Neuron (in vitro differentiated cells): ENCODE measurements at regions not wholly inside any gene's neighbourhood (a gene's known extent, or its start where the extent isn't known, plus 50 kb on each side); places are given as distances from the start of the nearest gene placed in this dataset.
"Not testable (repeated sequence)": the region's sequence is repeated elsewhere in the genome, so short reads cannot be mapped to it uniquely, and the experiment has no call there.

Source experiments
- H2AFZ ChIP-seq: one replicate; pipeline ENCODE4 v1.6.1; 2013; ENCODE audit warnings: low read depth, mild to moderate bottlenecking, inconsistent platforms, low read length, moderate library complexity
- H3K27me3 ChIP-seq: one replicate; pipeline ENCODE4 v1.6.1; 2013; ENCODE audit warnings: low read length; ENCODE audit not compliant: insufficient read depth
- H3K36me3 ChIP-seq: one replicate; pipeline ENCODE4 v1.6.1; 2013; ENCODE audit warnings: low read length; ENCODE audit not compliant: insufficient read depth
- H3K4me1 ChIP-seq: one replicate; pipeline ENCODE4 v1.6.1; 2013; ENCODE audit warnings: low read length; ENCODE audit not compliant: insufficient read depth
- H3K4me3 ChIP-seq: 2 replicates; pipeline ENCODE4 v1.5.1; 2013; ENCODE audit warnings: mild to moderate bottlenecking, low read length, moderate library complexity
- H3K9me3 ChIP-seq: one replicate; pipeline ENCODE4 v1.6.1; 2013; ENCODE audit warnings: low read length

DNA sequence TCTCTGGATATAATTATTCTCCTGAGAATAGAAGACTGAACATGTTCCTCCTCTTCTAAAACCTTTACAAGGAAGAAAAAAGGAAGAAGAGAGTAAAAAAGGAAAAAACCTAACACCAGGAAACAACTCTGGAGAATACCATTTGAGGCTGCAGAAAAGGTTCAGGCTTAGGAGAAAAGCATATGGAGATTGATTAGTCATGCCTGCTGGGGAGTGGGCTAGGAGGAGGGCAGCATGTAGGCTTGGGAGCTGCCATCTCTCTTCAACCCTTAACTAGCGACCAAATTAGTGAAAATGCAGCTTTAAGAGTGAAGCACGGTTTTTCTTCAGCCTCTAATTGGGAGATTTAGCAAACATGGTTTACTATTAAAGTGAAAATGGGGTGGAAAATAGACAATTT, 273.0 kb upstream of the CRY1 start:
- H3K27me3 ChIP-seq = no peaks in the 10 kb centered on the region
- no peak overlapping the region for H3K4me3 ChIP-seq
- no peaks in the 10 kb centered on the region for H3K36me3 ChIP-seq
- peaks cover 21% of the 10 kb centered on the region for H3K4me1 ChIP-seq
- no peaks in the 10 kb centered on the region for H3K9me3 ChIP-seq
- H2AFZ ChIP-seq = no peak overlapping the region

DNA sequence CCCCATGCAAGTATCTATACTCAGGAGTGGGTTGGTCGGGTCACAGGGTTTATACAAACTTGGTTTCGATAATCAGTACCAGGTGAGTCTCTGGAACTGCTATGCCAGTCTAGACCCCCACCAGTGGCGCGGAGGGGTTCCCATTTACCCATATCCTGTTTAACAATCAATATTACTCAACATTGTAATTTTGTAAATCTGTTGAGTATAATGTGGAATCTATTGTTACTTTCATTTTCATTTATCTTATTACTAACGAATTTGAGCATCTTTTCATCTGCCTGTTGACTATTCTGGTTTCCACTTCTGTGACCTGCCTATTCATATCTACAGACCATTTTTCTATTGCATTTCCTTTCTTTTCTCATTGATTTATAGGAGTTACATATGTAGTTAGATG, 275.2 kb upstream of the CRY1 start:
- H3K9me3 ChIP-seq = no peaks in the 10 kb centered on the region
- H3K36me3 ChIP-seq = no peaks in the 10 kb centered on the region
- H3K27me3 ChIP-seq = no peaks in the 10 kb centered on the region
- no peak overlapping the region for H2AFZ ChIP-seq
- H3K4me3 ChIP-seq = no peak overlapping the region
- H3K4me1 ChIP-seq = peaks cover 9% of the 10 kb centered on the region

DNA sequence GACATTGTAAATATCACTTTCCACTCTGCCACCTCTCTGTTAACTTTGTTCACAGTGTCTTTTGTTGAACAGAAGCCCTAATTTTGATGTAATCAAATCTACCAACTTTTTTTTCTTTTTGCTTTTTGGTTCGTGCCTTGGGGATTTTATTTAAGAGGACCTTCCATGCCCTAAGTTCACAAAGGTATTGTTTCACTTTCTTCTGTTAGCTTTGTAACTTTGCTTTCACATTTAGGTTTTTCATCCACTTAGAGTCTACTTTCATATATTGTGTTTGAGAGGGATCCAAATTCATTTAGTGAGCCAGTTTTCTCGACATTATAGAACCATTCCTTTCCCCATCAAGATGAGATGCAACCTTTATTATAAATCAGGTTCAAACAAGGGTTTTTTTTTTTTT, 275.7 kb upstream of the CRY1 start:
- H3K27me3 ChIP-seq = no peaks in the 10 kb centered on the region
- H3K36me3 ChIP-seq = no peaks in the 10 kb centered on the region
- no peak overlapping the region for H2AFZ ChIP-seq
- H3K4me1 ChIP-seq = peaks cover 6% of the 10 kb centered on the region
- H3K4me3 ChIP-seq = no peak overlapping the region
- no peaks in the 10 kb centered on the region for H3K9me3 ChIP-seq

DNA sequence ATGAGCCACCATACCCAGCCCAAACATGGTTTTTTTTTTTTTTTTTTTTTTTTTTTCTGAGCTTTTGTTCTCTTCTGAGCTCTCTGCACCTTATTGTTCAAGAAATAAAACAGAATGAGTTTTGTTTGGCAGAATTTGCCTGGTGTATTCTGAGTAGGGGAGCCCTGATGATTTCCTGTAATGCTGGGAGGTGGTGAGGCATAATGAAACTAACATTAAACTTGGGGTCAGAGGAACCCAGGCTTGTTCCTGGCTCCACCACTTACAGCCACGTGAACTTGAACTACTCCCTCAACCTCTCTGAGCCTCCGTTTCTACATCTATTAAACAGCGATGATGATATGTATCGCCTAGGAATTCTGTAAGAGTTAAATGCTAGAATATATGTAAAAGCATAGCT, 276.3 kb upstream of the CRY1 start:
- Histone ChIP-seq H3K36me3 (no peaks in the 10 kb centered on the region), H3K27me3 (no peaks in the 10 kb centered on the region), H2AFZ (no peak overlapping the region), H3K4me3 (no peak overlapping the region), H3K9me3 (no peaks in the 10 kb centered on the region), H3K4me1 (peaks cover 8% of the 10 kb centered on the region)

GRCh38 chr12:107372229-107372658, 278.9 kb upstream of the CRY1 start:
- H3K4me1 ChIP-seq = peaks cover 9% of the 10 kb centered on the region
- no peaks in the 10 kb centered on the region for H3K9me3 ChIP-seq
- no peaks in the 10 kb centered on the region for H3K36me3 ChIP-seq
- no peak overlapping the region for H2AFZ ChIP-seq
- no peak overlapping the region for H3K4me3 ChIP-seq
- no peaks in the 10 kb centered on the region for H3K27me3 ChIP-seq

GRCh38 chr12:107373238-107373809, 280.0 kb upstream of the CRY1 start:
- peaks cover 9% of the 10 kb centered on the region for H3K4me1 ChIP-seq
- no peaks in the 10 kb centered on the region for H3K9me3 ChIP-seq
- H2AFZ ChIP-seq = no peak overlapping the region
- no peaks in the 10 kb centered on the region for H3K36me3 ChIP-seq
- H3K27me3 ChIP-seq = no peaks in the 10 kb centered on the region
- H3K4me3 ChIP-seq = no peak overlapping the region

- H3K36me3 ChIP-seq = no peaks in the 10 kb centered on the region
Measured at GRCh38 chr12:107374161-107374840, 281.0 kb upstream of the CRY1 start.

DNA sequence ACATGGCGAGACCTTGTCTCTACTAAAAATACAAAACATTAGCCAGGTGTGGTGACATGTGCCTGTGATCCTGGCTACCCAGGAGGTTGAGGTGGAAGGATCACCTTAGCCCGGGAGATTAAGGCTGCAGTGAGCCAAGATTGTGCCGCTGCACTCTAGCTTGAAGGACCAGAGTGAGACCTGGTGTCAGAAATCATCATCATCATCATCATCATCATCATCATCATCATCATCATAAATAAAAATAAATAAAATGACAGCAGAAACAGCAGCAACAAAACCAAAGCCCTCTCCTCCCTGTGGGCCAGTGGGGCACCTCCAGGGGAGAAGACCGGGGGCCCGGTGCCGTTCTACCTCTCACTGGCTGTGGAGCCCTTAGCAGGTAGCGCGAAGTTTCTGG, 281.9 kb upstream of the CRY1 start:
- peaks cover 13% of the 10 kb centered on the region for H3K4me1 ChIP-seq
- no peaks in the 10 kb centered on the region for H3K36me3 ChIP-seq
- H2AFZ ChIP-seq = no peak overlapping the region
- no peaks in the 10 kb centered on the region for H3K9me3 ChIP-seq
- no peak overlapping the region for H3K4me3 ChIP-seq
- H3K27me3 ChIP-seq = no peaks in the 10 kb centered on the region

More at GRCh38 chr12:107374161-107374840, 281.0 kb upstream of the CRY1 start:
- H3K9me3 ChIP-seq = no peaks in the 10 kb centered on the region
- H3K4me3 ChIP-seq = no peak overlapping the region
- peaks cover 9% of the 10 kb centered on the region for H3K4me1 ChIP-seq
- no peaks in the 10 kb centered on the region for H3K27me3 ChIP-seq
- H2AFZ ChIP-seq = no peak overlapping the region

GRCh38 chr12:107377596-107378385, 284.4 kb upstream of the CRY1 start:
- Histone ChIP-seq H3K9me3 (no peaks in the 10 kb centered on the region), H3K4me3 (no peak overlapping the region), H3K4me1 (peaks cover 16% of the 10 kb centered on the region), H3K36me3 (no peaks in the 10 kb centered on the region), H2AFZ (no peak overlapping the region), H3K27me3 (no peaks in the 10 kb centered on the region)

DNA sequence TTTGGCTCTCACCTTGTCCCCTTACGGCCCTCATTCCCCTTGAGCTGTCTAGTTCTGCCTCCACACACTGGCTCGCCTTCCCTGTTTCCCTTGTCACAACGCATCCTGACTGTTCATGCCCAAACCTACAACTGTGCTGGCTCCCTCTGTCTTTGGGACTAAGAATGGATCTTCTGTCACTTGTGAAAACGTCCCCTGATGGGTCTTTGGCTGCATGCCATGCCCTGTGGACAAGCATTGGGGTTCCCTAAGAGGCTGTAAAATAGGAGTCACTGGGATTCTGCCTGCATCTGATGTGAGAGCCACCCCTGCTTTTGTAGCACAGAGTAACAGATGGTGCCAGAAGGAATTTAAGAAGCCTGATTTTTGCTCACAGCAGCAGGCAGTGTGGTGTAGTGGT, 285.3 kb upstream of the CRY1 start:
- H3K4me1 ChIP-seq = peaks cover 19% of the 10 kb centered on the region
- H3K4me3 ChIP-seq = no peak overlapping the region
- no peaks in the 10 kb centered on the region for H3K36me3 ChIP-seq
- no peak overlapping the region for H2AFZ ChIP-seq
- no peaks in the 10 kb centered on the region for H3K27me3 ChIP-seq
- no peaks in the 10 kb centered on the region for H3K9me3 ChIP-seq

GRCh38 chr12:107379142-107379851, 285.9 kb upstream of the CRY1 start:
- peaks cover 14% of the 10 kb centered on the region for H3K4me1 ChIP-seq
- not testable (repeated sequence) for H3K36me3 ChIP-seq, H2AFZ ChIP-seq, H3K4me3 ChIP-seq, H3K27me3 ChIP-seq, H3K9me3 ChIP-seq

DNA sequence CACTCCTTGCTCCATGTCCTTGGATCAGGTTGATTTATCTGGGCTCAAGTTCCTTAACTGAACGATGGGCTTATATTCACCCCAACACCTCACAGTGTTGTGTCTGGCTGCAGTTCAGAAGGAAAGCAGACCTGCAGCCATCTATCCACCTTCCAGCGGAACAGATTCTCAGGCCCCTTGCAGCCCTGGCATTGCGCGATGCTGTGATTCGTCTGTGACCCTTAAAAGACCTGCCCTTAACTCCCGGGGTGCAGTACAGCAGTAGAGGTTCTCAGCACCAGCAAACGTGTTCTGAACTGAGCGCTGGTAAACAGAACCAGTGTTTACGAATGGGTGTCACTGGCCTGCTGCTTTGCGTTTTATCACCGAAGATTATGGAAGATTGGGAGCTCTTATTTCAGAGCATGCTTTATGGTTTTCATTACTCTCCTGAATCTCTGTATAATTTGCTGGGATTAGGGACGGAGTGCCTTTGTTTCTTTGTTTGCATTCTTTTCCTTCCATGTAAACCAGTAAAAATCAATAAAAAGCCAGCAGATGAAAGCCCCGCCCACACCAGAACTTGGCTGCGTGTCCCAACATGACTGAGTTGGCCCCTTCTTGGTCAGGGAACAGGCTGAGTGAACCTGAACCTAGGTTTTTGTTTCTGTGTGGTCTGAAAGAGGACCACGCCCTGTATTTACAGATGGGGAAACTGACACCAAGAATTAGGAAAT, 286.7 kb upstream of the CRY1 start:
- no peaks in the 10 kb centered on the region for H3K36me3 ChIP-seq
- H2AFZ ChIP-seq = no peak overlapping the region
- H3K4me1 ChIP-seq = peaks cover 12% of the 10 kb centered on the region
- H3K4me3 ChIP-seq = no peak overlapping the region
- no peaks in the 10 kb centered on the region for H3K27me3 ChIP-seq
- H3K9me3 ChIP-seq = no peaks in the 10 kb centered on the region
